GM19395 (cell line): ENCODE measurements at regions not wholly inside any gene's neighbourhood (a gene's known extent, or its start where the extent isn't known, plus 50 kb on each side); places are given as distances from the start of the nearest gene placed in this dataset.

Source experiments
- ATAC-seq: cut with Tn5 transposase; IDR thresholded peaks from one replicate; pipeline ENCODE4 v1.9.1; 2021; ENCODE audit warnings: mild to moderate bottlenecking, moderate library complexity; ENCODE audit not compliant: unreplicated experiment

DNA sequence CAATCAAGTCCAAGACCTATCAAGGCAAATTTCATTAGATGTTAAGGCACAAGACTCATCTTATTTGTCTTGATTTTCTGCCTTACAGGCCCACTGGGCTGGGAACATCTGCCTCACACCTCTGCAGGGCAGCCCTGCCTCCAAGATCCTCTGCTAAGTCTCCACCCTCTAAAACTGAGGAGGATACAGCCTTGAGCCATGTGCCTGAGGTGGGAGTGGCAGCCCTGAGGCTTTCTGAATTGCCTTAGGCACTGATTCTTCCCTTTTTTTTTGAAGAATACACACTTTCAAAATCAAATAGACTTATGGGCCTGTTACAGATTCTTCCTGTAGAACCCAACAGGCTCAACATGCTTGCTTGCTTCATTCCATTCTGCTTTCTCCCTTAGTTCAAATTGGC, 544.3 kb upstream of the ADAMTS5 start:
- ATAC-seq, result no peak

DNA sequence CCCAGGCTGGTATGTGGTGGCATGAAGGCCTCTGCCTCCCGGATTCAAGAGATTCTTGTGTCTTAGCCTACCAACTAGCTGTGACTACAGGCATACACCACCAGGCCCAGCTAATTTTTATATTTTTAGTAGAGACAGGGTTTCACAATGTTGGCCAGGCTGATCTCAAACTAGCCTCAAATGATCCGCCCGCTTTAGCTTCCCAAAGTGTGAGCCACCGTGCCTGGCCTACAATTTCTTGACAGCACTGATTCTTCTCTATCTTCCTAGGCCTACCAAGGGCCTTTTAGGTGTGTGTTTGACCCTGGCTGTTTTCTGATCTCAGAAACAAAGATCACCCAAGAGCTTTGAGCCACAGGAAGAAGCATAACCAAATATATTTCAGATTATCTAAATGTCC, 540.8 kb upstream of the ADAMTS5 start:
- no peak for ATAC-seq

DNA sequence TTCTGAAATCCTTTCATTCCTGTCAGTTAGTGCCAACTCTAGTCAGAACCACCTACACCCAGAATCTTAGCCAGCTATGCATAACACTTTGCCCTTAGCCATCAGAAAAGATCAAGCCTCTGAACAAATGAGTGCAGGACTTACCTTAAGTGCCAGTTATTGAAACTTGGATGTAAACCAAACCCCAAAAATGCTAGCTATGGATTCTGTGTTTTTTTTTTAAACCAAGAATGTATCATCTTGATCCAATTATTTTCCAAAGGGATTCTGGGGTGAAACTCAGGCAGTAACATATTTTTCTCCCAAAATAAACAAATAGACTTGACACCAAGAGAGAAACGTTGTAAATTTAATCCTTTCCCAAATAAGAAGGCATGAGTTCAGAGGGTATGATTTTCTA, 538.6 kb upstream of the ADAMTS5 start:
- ATAC-seq, result no peak

DNA sequence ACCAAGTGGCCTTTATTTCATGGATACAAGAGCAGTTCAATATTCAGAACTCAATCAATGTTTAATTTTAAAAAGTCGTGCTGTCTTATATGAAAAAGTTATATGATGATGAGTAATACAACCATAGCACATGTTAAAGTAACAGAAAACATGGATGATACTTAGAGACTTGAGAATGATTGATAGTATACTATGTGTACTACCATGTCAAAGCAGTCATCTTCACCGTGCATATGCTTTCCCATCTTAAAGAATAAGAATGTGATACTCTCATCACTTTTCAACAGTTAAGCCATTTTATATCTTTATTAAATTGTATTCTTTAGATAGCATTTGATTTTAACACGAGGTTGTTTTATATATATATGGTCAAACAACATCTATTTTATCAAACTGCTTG, 535.9 kb upstream of the ADAMTS5 start:
- ATAC-seq, result no peak

DNA sequence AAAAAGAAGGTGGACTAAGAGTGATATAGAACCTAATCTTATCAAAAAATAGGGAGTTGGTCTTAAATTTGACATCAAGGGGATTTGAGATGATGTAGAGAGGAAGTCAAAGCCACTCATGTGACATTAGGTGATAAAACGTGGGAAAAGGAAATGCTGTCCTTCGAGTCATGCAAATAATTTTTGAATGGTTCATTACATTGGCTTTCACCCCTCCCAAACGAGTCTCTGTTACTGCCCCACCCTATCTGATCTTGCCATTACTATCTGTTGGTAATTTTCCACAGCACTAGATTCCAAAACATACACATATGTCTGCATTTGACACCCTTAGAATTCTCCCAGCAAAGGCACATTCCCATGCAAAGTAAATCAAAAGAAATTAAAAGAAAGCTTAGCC, 531.1 kb upstream of the ADAMTS5 start:
- no peak for ATAC-seq

DNA sequence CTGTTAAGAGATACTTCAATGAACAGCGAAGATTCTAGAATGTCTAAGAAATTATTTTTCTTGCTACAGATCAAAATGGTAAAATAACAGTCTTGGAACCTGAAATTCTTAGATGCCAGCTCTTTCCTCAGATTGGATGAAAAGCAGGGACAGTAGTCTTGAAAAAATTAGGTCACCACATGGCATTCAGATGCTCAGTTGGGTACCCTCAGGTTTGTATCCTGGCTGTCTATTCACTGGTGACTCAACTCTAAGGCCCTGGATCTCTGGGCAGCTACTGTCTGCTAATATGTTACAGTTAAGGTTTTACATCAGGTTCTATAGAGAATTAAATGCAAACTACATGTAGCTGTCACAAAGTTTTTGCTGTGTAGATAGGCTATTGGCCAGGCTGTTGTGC, 528.9 kb upstream of the ADAMTS5 start:
- no peak for ATAC-seq

DNA sequence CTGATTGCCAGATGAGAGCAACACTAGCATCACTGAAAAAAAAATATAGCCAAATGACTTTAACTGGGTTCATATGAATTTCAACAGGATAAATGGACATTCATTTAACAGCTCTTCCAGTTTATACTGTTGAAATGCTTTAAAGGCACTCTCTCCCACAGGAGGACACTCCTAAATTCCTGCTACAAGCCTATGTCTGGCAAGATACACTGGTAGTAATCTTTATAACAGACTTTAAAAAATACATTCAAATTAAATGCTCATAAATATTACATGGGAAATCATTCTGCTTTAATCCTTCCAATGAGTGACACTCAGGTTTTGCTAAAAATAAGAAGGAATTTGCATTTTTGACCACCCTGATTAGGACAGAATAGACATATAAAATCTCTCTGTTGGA, 526.7 kb upstream of the ADAMTS5 start:
- no peak for ATAC-seq

DNA sequence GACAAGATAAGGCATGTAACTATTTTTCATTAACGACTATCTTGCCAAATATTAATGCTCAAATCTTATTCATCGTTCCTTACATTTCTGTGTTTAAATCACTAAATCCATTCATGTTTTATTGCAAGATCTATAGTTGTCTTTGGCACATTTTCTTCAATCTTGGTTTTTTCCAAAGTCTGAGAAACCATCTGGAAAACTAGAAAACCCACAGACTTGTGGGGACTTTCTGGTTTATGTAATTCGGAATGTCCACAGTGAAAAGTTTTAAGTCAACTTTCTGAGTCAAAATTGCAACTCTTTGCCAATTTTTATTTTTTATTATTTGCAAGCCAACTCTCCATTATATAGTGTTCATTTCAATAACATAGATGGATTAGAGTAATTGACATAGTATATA, 520.8 kb upstream of the ADAMTS5 start:
- no peak for ATAC-seq

DNA sequence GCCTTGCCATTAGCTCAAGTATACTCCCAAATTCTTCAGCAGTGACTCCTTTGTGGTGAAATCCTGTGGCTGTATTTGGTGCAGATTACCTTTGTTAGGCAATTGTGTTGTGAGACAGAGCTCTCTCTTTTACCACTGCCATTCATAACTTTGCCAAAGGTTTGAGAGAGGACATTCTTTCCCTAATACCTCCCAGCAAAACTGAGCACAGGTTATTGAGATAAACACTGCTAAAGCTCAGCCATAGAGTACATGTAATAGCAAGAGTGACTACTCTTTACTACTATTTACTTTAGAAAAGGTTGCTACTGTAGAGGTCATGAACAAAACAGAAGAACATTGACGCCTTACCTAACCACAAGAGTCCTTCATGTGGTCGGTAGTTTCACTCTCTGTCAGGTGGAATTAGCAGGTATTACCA, 514.0 kb upstream of the ADAMTS5 start:
- ATAC-seq, result no peak

DNA sequence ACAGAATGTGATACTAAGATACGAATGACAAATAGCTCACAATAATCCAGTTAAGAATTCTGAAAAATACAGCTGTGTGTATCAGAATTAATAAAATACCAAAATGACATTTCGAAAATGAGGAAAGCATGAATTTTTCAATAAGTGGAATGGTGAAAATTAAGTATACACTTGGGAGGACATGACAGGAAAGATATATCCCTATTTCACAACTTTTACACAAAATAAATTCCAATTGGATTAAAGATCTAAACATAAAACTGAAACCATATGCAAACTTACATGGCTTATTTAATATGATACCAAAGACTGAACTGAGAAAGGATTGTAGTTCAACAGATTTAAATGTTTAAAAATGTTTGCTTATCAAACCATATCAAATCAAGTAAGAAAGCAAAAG, 510.4 kb upstream of the ADAMTS5 start:
- ATAC-seq, result no peak

DNA sequence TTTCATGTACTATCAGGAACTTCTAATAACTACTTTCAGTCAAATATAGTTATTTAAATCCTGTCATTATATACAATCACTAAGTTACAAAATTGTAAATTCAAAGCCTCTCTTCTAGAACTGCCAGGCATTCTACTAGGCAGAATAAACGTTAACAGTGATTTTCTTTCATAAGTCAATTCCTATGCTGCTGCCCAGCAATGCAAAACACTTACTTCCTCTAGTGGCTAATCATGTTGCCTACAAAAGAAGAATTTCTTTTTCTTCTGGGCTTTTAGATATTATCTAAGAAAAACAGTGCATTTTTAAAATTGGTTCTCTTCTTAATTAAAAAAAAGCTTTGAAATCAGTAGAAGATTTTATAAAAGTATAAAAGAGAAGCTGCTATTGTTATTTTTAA, 509.8 kb upstream of the ADAMTS5 start:
- no peak for ATAC-seq

DNA sequence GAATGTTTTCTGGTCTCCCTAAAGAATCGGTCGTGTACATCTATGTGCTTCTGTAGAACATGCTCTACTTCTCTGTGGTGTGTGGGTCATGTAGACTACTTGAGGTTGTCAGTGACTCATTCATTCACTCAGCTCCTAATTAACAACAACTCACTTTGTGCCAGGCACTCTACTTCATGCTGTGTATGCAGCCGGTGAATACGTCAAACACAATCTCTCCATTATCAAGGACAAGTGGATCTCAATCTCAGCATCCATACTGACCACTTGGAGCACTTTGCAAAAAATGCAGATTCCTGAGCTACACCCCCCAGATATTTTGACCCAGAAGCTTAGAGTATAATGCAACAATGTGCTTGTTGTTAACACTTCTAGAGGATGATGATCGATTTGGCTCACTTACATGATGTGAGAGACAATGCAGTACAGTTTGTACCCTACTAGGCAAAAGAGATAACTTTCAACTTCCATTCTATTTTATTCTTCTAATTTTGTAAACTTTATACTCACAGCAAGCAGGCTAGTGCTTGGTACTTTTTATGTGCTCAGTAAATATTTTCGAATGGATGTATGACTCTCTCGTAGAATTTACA, 508.6 kb upstream of the ADAMTS5 start:
- ATAC-seq, result no peak

DNA sequence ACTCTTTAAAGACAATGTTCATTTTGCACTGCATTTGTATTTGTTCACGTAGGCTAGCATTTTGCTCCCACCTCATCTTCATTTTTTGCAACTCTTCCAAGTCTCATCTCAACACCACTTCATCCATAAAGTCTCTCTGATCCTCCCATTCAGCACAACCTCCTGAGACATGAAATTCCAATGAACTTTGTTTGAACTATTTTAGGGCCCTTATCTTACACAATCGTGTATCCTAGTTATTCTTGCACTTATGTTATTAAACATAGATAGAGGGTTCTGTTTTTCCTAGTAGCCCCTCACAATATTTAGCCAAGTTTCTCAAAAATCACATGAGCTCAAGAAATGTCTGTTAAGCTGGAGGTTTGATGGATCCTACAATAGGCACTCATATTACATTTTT, 500.5 kb upstream of the ADAMTS5 start:
- ATAC-seq, result no peak

DNA sequence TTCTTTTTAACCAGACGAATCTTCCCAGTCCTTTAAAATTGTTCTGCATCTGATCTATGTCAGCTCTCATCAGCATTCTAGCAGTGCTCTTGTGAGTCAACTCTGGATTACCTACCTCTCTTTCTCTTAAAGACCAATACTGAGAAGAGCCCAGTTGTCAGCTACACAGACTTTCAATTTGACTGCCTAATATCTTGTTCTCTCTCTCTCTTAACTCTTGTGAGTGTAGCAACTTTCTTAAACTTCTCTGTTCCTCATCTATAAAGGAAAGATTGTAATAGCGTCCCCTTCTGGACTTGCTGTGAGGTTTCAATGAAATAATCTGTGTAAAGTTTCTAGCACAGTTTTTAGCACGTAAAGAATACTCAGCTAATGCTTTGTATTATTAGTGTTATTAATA, 499.3 kb upstream of the ADAMTS5 start:
- ATAC-seq, result no peak

DNA sequence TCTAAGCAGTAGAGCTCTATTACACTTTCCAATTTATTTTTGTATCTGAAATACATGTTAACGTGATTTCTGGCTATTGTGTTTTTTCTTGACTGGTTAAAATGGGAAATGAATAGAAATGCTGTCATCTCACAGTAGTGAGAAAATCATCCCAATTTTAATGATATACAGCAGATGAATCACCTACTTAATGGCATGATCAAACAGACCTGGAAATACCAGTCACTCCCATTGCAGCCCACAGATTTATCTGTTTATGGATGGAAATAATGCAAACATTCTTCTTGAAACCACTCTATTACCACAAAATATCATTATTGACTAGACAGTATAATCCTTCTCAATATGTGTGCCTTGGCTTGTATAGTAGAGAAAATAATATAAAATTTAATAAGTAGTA, 497.8 kb upstream of the ADAMTS5 start:
- ATAC-seq, result no peak

DNA sequence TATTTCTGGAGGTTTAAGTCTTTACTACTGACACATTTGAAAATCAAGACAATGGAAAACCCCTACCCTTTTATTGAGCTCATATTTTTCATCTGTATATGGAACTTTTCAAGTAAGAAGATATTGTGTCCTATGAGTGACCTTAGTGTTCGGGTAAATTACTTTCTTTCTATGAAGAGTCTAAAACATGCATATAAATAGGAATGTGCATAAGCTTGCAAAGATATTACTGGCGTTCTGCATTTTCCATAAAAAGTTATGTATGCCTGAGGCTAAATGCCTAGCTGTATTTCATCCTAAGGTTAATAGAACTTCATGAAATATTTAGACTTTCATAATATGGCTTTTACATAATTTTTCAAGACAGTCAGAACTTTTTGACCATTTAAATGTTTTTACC, 495.8 kb upstream of the ADAMTS5 start:
- no peak for ATAC-seq

DNA sequence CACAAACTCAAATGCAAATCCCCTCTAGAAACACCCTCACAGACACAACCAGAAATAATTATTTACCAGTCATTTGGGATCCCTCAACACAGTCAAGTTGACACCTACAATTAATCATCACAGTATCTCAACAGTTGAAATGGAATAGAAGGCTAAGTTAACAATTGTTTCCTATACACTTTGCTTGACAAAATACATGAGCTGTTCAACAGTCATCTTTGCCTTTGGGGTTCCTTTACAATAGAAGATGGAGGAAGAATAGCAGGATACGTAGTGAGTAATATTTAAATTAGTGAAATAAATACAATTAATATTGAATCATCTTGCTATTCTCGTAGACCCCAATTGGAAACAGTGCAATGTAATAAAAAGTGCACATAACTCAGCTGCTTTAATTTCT, 487.3 kb upstream of the ADAMTS5 start:
- no peak for ATAC-seq

DNA sequence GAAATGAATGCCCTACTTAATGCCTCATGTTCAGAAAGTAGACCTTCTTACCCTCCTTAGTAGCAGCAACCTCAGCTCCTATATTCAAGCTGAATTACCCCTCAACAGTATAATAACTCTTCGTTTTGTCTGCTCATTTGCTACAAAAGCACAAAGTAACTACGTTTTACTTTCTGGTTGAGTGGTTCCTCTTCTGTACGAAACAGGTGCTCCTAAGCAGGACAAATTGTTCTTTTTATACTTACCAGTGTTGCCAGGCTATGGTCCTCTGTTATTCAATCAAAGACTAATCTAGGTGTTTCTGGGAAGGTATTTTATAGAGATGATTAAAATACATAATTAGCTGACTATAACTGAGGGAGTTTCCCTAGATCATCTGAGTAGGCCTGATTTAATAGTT, 484.2 kb upstream of the ADAMTS5 start:
- no peak for ATAC-seq

DNA sequence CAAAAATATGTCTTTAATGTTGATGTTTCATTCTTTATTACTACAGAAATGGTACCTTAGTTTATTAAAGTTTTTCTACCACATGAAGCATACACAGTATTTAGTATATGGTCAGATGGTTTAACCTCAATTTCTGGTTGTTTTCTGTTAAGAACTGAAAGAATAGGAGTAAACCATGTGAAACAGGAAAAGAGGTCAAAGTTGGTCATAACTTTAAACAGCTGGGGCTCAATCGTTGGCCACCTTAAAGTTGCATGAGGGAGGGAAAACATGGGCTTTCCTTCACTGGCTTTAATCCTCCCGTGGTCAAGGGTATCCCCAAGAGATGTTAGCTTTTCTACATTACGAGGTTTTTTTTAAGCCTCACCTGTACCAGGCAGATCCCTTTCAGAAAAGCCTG, 483.3 kb upstream of the ADAMTS5 start:
- no peak for ATAC-seq

DNA sequence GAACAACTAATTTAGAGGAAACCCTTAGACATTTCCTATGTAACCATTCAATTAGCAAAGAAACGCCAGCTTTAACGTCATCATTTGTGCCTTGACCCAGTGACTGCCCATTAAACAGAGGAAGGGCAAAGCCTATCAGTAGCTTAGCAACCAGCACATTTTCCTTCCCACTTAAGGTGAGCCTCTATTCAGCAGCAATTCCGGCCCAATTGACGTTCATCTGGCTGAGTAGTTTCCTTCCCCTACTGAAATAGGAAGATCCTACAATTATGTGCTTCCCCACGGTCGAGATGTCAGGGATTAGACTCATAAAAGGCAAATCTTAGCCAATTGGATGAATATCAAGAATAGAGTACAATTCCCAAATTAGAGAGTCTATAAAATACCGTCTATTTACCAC, 482.1 kb upstream of the ADAMTS5 start:
- ATAC-seq, result no peak

DNA sequence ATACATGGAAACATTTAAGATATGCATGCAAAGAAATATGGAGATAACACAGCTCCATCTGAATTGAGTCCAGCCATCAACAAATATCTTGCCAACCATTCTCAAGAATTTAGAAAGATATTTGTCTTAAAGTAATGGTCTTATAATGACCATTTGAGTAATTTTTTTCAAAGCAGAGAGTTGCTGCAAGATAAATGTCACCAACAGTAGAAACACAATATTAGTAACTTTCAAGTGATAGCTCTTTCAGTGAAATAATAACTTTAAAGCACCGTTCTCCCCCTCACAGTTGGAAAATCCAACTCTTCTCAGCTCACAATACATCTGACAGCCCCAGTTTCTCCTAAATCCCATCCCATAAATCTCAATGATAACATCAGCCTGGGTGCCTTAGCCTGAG, 481.0 kb upstream of the ADAMTS5 start:
- ATAC-seq, result no peak

DNA sequence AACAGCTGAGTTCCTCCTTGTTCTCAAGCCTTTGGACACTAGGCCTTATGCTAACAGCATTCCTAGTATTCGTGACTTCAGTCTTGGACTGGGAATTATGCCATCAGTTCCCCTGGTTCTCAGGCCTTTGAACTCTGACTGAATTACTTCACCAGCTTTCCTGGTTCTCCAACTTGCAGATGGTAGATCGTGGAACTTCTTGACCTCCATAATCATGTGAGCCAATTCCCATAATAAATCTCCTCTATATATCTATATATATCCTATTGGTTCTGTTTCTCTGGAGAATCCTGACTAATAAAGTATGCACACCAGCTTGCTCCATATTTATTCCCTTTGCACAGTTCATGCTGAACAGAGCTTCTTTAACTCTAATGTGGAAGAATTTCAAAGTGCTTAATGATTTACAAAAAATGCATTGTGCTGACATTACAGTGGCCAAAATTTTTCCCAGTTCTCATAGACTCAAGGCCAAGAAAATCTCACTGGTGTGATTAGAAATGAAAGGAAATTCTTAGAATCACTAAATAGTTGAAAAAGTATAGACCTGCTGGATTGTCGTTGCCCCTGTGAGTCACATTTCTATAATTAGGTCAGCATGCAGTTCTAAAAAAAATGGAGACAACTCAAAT, 462.9 kb upstream of the ADAMTS5 start:
- ATAC-seq, result no peak

DNA sequence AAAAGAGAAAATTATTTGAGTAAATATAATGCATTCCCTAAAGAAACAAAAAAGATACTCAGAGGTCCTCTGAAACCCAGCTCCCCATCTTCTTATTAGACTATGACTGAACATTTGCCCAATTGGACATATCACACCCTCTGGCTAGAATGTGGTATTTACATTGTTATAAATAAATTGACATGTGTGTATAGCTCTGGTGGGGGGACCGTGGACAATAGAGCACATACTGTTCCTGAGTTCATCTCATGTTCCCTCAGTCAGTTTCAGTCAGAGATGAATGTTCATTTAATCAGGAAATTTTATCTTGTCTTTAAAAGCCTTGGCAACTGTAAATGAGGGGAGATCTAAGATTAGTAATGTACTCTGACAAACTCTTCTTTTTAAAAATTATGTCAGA, 459.3 kb upstream of the ADAMTS5 start:
- ATAC-seq, result no peak
